ENCODE measurements at regions not wholly inside any gene's neighbourhood (a gene's known extent, or its start where the extent isn't known, plus 50 kb on each side); places are given as distances from the start of the nearest gene placed in this dataset.

DNA sequence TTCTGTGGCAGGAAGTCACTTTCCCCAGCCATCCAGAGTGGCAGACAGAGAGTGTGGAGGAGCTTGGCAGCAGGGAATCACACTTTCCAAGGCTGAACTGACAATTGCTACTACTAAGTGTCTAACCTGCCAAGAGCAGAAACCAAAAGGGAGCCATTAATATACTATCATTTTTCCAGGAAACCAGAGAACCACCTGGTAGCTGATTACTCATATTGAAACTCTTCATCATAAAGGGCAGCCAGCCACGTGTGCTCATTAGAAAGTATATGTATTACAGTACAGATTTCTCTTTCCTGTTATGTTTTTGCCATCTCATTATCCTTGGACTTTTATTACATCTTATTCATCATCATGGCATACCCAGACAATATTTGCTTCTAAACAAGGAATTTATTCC lies 374.9 kb downstream of the GXYLT1 start:
- no peaks in the 10 kb centered on the region for H3K9me3 Mint-ChIP-seq
- no peaks in the 10 kb centered on the region for H3K36me3 Mint-ChIP-seq (ENCODE audit: low read depth)
- no peak overlapping the region for H3K4me3 Mint-ChIP-seq
- H3K27ac Mint-ChIP-seq, result no peak overlapping the region
- no peaks in the 10 kb centered on the region for H3K4me1 Mint-ChIP-seq (ENCODE audit: low read depth)
- no peaks in the 10 kb centered on the region for H3K27me3 Mint-ChIP-seq (ENCODE audit: low read depth)

DNA sequence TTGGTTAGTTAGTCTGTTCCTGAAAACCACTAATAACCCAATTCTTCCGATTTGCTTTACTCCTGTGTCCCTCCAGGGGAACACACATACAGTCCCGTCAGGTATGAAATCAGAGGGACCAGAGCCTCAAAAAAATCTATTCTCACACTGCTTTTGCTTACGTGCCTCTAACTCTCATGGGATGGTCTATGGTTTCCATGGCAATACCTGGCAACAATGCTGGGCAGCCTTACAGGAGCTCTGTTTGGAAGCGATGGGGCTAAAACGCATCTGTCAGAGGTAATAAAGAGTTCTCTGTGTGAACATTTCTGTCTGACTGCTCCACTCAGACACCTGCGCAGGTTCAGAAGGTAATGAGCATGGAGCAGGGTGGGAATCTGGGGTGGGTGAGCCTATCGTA lies 376.2 kb downstream of the GXYLT1 start:
- H3K27me3 Mint-ChIP-seq (ENCODE audit: low read depth), result no peaks in the 10 kb centered on the region
- no peak overlapping the region for H3K27ac Mint-ChIP-seq
- H3K4me3 Mint-ChIP-seq, result no peak overlapping the region
- H3K36me3 Mint-ChIP-seq (ENCODE audit: low read depth), result no peaks in the 10 kb centered on the region
- no peaks in the 10 kb centered on the region for H3K4me1 Mint-ChIP-seq (ENCODE audit: low read depth)
- no peaks in the 10 kb centered on the region for H3K9me3 Mint-ChIP-seq

DNA sequence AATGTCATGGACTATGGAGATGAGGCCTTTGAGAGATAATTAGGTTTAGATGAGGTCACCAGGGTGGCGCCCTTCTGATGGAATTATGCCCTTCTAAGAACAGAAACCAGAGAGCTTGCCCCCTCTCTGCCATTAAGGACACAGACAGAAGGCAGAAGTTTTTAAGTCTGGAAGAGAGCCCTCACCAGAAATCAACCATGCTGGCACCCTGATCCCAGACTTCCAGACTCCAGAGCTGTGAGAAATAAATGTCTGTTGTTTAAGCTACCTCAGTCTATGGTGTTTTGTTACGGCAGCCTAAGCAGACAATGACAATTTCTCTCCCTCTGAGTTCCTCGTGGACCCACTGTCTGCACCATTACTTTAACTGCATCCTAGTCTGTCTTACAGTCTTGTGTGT lies 382.0 kb downstream of the GXYLT1 start:
- no peaks in the 10 kb centered on the region for H3K27me3 Mint-ChIP-seq (ENCODE audit: low read depth)
- no peak overlapping the region for H3K4me3 Mint-ChIP-seq
- no peaks in the 10 kb centered on the region for H3K4me1 Mint-ChIP-seq (ENCODE audit: low read depth)
- peaks cover 4% of the 10 kb centered on the region for H3K9me3 Mint-ChIP-seq
- no peak overlapping the region for H3K27ac Mint-ChIP-seq
- H3K36me3 Mint-ChIP-seq (ENCODE audit: low read depth), result no peaks in the 10 kb centered on the region

DNA sequence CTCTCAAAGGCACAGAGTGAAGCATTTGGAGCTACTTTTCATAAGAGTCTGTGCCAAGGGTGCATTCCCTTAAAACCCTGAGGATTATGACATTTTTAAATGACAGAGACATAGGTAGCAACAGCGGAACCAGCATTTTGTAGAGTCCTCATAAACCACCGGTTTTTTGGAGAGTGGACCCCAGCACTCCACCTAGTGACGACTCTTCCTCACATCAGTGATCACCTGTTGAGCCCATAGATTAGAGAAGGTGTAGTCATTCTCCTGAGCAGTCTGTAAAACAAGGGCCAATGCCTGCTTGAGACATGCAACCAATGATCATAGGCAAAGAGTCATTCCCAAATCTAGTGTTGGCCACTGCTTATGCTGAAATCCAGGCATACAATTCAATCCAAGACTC lies 399.1 kb downstream of the GXYLT1 start:
- H3K27me3 Mint-ChIP-seq (ENCODE audit: low read depth), result no peaks in the 10 kb centered on the region
- H3K36me3 Mint-ChIP-seq (ENCODE audit: low read depth), result no peaks in the 10 kb centered on the region
- H3K27ac Mint-ChIP-seq, result no peak overlapping the region
- H3K4me3 Mint-ChIP-seq, result no peak overlapping the region
- H3K9me3 Mint-ChIP-seq, result no peaks in the 10 kb centered on the region
- no peaks in the 10 kb centered on the region for H3K4me1 Mint-ChIP-seq (ENCODE audit: low read depth)

DNA sequence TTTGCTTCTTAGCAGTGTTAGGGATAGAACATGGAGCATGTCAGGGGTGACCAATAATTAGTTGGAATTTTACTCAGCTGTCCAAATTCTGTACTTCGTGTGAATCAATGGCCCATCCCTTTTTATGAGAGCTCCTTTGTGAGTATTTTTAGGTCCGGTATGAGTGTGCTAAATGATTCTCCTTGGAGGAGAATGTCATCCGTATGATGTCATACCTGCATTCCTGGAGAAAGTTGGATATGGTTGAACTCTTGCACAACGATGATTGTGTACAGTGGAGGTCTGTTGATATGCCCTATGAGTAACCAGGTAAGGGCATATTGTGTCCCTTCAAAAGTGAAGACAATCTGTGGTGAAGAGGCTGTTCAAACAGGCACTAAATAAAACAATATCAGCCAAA lies 400.8 kb downstream of the GXYLT1 start:
- Mint-ChIP-seq H3K36me3 (ENCODE audit: low read depth) (no peaks in the 10 kb centered on the region), H3K4me3 (no peak overlapping the region), H3K9me3 (no peaks in the 10 kb centered on the region), H3K4me1 (ENCODE audit: low read depth) (no peaks in the 10 kb centered on the region), H3K27ac (no peak overlapping the region), H3K27me3 (ENCODE audit: low read depth) (no peaks in the 10 kb centered on the region)

DNA sequence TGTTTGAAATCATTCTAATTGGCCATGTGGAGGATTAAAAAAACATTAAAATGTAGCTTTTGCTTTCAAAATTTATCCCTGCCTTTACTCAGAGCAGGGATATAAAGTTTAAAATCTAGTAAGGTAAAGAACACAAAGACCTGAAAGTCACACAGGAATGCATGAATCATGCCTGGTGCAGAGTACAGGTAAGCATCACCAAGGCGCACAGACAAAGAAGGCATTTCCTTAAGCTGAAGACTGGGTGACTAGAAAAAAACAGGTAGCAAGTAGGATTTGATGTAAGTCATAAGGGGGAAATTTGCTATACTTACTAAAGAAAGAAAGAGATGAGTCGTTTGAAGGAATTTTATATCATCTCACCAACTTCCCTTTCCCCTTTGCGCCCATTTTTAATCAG lies 405.6 kb downstream of the GXYLT1 start:
- H3K27me3 Mint-ChIP-seq (ENCODE audit: low read depth), result no peaks in the 10 kb centered on the region
- H3K4me1 Mint-ChIP-seq (ENCODE audit: low read depth), result no peaks in the 10 kb centered on the region
- H3K36me3 Mint-ChIP-seq (ENCODE audit: low read depth), result no peaks in the 10 kb centered on the region
- H3K9me3 Mint-ChIP-seq, result no peaks in the 10 kb centered on the region
- no peak overlapping the region for H3K27ac Mint-ChIP-seq
- no peak overlapping the region for H3K4me3 Mint-ChIP-seq

DNA sequence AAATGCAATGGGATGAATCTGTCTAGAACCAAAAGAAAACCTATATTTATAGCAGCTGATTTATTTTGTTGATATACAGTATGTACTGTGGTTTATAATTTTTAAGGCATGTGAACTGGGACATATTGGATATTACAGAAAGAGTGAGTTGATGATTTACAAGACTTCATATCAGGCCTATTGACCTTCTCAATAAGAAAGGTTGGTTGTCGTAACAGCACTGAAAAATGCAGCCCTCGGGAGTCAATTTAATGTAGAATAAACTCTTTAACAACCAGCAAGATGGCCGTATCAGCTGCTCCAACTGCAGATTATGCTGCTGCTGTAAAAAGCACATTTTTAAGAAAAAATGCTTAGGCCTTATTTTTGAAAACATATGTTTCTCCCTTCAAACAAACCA lies 407.3 kb downstream of the GXYLT1 start:
- H3K4me1 Mint-ChIP-seq (ENCODE audit: low read depth), result no peaks in the 10 kb centered on the region
- H3K36me3 Mint-ChIP-seq (ENCODE audit: low read depth), result no peaks in the 10 kb centered on the region
- H3K4me3 Mint-ChIP-seq, result no peak overlapping the region
- no peaks in the 10 kb centered on the region for H3K27me3 Mint-ChIP-seq (ENCODE audit: low read depth)
- no peaks in the 10 kb centered on the region for H3K9me3 Mint-ChIP-seq
- no peak overlapping the region for H3K27ac Mint-ChIP-seq

DNA sequence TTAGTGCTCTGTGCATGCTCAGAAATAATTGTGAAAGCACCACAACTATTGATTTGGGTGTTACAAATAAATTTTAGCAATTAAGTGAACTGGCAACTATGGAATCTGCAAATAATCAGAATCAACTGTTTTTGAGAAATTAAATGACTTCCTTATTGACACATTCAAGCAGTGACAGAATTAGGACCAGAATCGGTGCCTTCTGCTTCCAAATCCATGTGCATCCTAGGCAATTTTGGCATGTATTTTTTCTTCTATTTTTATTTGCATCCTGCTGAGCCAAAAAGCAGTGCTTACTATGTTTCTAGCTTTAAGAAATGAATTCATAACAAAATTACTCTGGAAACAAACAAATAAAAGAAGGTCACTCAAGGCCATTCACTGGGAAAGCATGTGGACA lies 408.2 kb downstream of the GXYLT1 start:
- Mint-ChIP-seq H3K9me3 (no peaks in the 10 kb centered on the region), H3K36me3 (ENCODE audit: low read depth) (no peaks in the 10 kb centered on the region)

DNA sequence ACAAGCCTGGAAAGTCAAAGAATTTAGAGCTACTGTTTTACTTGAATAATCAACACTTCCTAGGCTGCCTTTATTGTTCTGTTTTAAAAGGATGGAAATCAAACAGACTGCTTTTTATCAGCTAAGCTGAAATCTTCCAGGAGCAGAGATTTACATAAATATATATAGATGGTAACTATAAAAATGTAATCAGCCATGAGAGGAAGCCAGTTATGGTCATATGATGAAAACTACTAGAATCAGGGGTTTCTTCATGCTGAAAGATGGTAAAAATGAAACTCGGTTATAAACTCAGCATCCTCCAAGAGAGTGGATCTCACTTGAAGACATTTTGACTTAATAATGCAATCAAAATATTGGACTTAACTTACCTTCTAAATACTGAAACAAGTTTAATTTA lies 413.0 kb downstream of the GXYLT1 start:
- H3K27me3 Mint-ChIP-seq (ENCODE audit: low read depth), result no peaks in the 10 kb centered on the region
- no peak overlapping the region for H3K27ac Mint-ChIP-seq
- no peak overlapping the region for H3K4me3 Mint-ChIP-seq
- no peaks in the 10 kb centered on the region for H3K36me3 Mint-ChIP-seq (ENCODE audit: low read depth)
- no peaks in the 10 kb centered on the region for H3K4me1 Mint-ChIP-seq (ENCODE audit: low read depth)
- no peaks in the 10 kb centered on the region for H3K9me3 Mint-ChIP-seq

More for the DNA sequence above, 408.2 kb downstream of the GXYLT1 start:
- H3K4me1 Mint-ChIP-seq (ENCODE audit: low read depth), result no peaks in the 10 kb centered on the region
- H3K4me3 Mint-ChIP-seq, result no peak overlapping the region
- no peaks in the 10 kb centered on the region for H3K27me3 Mint-ChIP-seq (ENCODE audit: low read depth)
- no peak overlapping the region for H3K27ac Mint-ChIP-seq

DNA sequence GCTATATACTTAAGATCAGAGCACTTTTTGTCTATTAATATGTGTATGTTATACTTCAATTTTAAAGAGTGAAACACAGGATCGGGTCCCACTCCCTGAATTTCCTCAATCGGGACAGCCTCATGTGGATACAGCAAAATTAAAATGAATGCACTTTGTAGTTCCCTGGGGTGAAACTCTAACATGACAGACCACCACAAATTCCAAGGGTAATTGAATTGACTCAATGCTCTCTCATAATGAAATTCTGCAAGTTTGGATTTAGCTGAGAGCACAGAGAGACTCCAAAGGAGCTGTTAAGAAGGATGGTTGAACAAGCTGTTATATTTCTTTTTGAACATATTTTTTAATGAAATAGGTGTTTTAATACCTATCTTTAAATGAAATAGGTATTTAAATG lies 413.6 kb downstream of the GXYLT1 start:
- no peak overlapping the region for H3K27ac Mint-ChIP-seq
- H3K36me3 Mint-ChIP-seq (ENCODE audit: low read depth), result no peaks in the 10 kb centered on the region
- no peak overlapping the region for H3K4me3 Mint-ChIP-seq
- H3K9me3 Mint-ChIP-seq, result no peaks in the 10 kb centered on the region
- no peaks in the 10 kb centered on the region for H3K4me1 Mint-ChIP-seq (ENCODE audit: low read depth)
- H3K27me3 Mint-ChIP-seq (ENCODE audit: low read depth), result no peaks in the 10 kb centered on the region

DNA sequence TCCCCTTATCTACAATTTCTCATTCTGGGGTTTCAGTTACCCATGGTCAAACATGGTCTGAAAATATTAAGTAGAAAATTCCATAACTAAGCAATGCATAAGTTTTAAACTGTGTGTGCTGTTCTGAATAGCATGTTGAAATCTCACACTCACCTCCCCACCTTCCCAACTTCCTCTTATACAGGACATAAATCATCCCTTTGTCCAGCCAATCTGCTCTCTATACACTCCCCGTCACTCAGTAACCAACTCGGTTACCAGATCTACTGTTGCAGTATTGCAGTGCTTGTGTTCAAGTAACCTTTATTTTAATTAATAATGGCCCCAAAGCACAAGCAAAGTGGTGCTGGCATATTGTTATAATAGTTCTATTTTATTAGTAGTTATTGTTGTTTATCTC lies 420.5 kb downstream of the GXYLT1 start:
- Mint-ChIP-seq H3K27ac (no peak overlapping the region), H3K4me3 (no peak overlapping the region), H3K9me3 (no peaks in the 10 kb centered on the region), H3K36me3 (ENCODE audit: low read depth) (no peaks in the 10 kb centered on the region), H3K4me1 (ENCODE audit: low read depth) (no peaks in the 10 kb centered on the region), H3K27me3 (ENCODE audit: low read depth) (no peaks in the 10 kb centered on the region)

DNA sequence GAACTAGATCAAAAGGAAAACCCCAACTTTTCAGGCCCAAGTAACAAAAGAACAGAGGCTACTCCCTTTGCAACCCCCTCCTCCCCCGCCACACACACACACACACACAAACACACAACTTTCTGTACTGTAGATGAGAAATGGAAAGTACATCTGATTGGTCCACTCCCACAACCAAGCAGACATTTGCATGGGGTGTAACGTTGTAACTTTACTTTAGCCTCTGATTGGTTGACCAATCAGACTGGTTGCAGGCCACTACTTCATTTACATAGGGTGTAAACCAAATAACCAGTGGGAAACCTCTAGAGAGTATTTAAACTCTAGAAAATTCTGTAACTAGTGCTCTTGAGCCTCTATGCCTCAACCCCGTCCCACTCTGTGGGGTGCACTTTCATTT lies 425.5 kb downstream of the GXYLT1 start:
- Mint-ChIP-seq H3K27ac (no peak overlapping the region), H3K9me3 (no peaks in the 10 kb centered on the region), H3K4me3 (no peak overlapping the region), H3K4me1 (ENCODE audit: low read depth) (no peaks in the 10 kb centered on the region), H3K36me3 (ENCODE audit: low read depth) (no peaks in the 10 kb centered on the region), H3K27me3 (ENCODE audit: low read depth) (no peaks in the 10 kb centered on the region)

DNA sequence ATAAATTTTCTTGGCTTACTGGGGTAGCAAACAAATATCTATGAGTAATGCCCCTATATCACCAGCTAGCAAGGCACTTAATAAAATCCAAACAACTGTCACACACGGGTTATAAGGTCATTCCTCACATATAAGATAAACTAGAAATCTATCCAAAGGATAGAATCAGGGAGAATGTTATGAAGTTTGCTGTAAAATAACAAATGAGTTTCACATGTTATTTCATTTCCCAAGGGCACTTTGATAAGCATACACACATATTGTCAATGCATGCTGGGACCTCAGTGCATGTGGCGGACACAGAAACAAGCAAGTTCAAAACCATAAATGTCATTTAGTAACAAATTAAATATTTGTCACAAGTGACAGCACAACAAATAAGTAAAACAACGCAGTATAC lies 429.4 kb downstream of the GXYLT1 start:
- no peaks in the 10 kb centered on the region for H3K27me3 Mint-ChIP-seq (ENCODE audit: low read depth)
- H3K36me3 Mint-ChIP-seq (ENCODE audit: low read depth), result no peaks in the 10 kb centered on the region
- no peak overlapping the region for H3K4me3 Mint-ChIP-seq
- no peaks in the 10 kb centered on the region for H3K9me3 Mint-ChIP-seq
- H3K4me1 Mint-ChIP-seq (ENCODE audit: low read depth), result no peaks in the 10 kb centered on the region
- no peak overlapping the region for H3K27ac Mint-ChIP-seq

DNA sequence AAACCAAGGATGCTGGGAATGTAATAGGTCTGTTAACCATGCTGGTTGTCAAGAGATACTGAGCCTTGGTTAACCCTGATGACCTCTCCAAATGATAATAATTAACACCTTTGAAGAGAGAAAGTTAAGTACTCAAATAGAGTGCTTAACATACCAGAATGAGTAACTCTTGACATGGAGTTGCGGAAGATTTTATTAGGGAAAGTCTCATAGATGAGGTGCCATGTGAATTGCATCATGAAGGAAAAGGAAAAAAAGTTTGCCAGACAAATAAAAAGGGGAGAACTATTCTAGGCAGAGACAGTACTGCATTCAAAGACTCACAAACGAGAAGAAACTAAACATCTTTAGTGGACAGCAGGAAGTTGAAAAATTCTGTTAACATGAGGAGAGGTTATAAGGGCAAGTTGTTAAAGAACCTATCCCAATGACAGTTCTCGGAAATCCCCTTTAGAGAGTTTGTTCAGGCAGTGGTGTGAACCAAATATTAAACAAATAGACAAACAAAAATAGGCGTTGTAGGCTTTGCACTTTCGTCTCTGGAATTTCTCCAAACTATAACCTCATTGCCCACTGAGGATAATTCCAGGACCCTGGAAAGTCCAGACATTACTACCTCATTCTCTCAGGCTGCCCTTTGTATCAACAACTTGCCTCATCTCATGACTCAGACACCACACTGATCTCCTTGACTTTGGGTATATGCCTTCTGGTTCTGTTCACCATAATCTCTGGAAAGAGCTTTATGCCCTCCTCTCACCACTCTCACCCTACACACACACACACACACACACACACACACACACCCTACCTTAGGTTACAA lies 435.0 kb downstream of the GXYLT1 start:
- no peaks in the 10 kb centered on the region for H3K4me1 Mint-ChIP-seq (ENCODE audit: low read depth)
- no peak overlapping the region for H3K4me3 Mint-ChIP-seq
- no peaks in the 10 kb centered on the region for H3K9me3 Mint-ChIP-seq
- no peaks in the 10 kb centered on the region for H3K27me3 Mint-ChIP-seq (ENCODE audit: low read depth)
- H3K27ac Mint-ChIP-seq, result no peak overlapping the region
- H3K36me3 Mint-ChIP-seq (ENCODE audit: low read depth), result no peaks in the 10 kb centered on the region

DNA sequence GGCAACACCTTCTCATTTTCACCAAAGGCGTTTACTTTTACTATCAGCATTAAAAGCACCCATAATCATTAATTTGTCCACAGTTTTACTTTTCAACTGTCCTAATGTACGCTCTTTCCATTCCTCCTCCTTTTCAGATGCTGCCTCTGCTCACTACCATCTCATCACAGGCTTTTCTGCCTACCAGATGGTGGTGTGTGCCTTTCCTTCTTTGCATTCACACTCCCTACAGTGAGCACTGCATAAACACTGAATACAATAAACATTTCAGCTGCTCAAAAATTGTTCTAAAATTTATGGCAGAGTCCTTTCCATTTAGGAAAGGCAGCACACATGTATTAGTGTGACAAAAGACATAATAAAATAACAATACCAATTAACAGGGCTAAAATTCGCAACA lies 435.7 kb downstream of the GXYLT1 start:
- no peaks in the 10 kb centered on the region for H3K4me1 Mint-ChIP-seq (ENCODE audit: low read depth)

DNA sequence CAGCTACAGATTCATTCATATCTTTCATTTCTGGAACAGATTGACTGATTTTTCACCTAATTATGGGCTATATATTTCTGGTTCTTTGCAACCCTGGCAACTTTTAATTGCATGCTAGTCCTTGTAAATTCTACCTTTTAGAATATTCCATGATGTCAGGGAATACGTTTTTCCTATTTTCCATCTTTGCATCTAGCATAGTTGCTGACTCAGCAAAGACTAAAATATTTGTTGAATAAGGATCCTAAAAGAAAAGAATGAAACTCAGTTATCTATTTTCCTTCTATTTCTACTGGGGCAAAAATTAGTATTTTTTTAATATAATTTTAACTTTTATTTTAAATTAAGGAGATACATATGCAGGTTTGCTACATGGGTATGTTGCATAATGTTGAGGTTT lies 438.3 kb downstream of the GXYLT1 start:
- no peaks in the 10 kb centered on the region for H3K4me1 Mint-ChIP-seq (ENCODE audit: low read depth)

More for the DNA sequence above, 435.7 kb downstream of the GXYLT1 start:
- no peaks in the 10 kb centered on the region for H3K36me3 Mint-ChIP-seq (ENCODE audit: low read depth)
- H3K4me3 Mint-ChIP-seq, result no peak overlapping the region
- no peaks in the 10 kb centered on the region for H3K27me3 Mint-ChIP-seq (ENCODE audit: low read depth)
- no peaks in the 10 kb centered on the region for H3K9me3 Mint-ChIP-seq
- no peak overlapping the region for H3K27ac Mint-ChIP-seq

More for the DNA sequence above, 438.3 kb downstream of the GXYLT1 start:
- H3K27ac Mint-ChIP-seq, result no peak overlapping the region
- no peak overlapping the region for H3K4me3 Mint-ChIP-seq
- H3K36me3 Mint-ChIP-seq (ENCODE audit: low read depth), result no peaks in the 10 kb centered on the region
- no peaks in the 10 kb centered on the region for H3K27me3 Mint-ChIP-seq (ENCODE audit: low read depth)
- H3K9me3 Mint-ChIP-seq, result no peaks in the 10 kb centered on the region

All from T-helper 1 cell treated with Interleukin-12 subunit alpha and Interleukin-12 subunit beta and Interleukin-4 antibody, amounts not matched to agents 30 μg/mL and 1 μg/mL, for 36 hours (primary cell).